A204.1 (cell line): ENCODE measurements at regions not wholly inside any gene's neighbourhood (a gene's known extent, or its start where the extent isn't known, plus 50 kb on each side); places are given as distances from the start of the nearest gene placed in this dataset.
"Not testable (repeated sequence)": the region's sequence is repeated elsewhere in the genome, so short reads cannot be mapped to it uniquely, and the experiment has no call there.

Experiments
- FAIRE-seq: peaks from 2 replicates; lab custom pipeline; 2012; peaks lifted over from hg19 to GRCh38; lab: Jason Lieb, UNC

GRCh38 chrX:138859421-138859820, 147.9 kb upstream of the FGF13 start:
- no peak for FAIRE-seq

- no peak for FAIRE-seq
Measured at GRCh38 chrX:138858951-138859350, 147.4 kb upstream of the FGF13 start.

- FAIRE-seq = no peak
Measured at GRCh38 chrX:138858438-138858837, 146.9 kb upstream of the FGF13 start.

DNA sequence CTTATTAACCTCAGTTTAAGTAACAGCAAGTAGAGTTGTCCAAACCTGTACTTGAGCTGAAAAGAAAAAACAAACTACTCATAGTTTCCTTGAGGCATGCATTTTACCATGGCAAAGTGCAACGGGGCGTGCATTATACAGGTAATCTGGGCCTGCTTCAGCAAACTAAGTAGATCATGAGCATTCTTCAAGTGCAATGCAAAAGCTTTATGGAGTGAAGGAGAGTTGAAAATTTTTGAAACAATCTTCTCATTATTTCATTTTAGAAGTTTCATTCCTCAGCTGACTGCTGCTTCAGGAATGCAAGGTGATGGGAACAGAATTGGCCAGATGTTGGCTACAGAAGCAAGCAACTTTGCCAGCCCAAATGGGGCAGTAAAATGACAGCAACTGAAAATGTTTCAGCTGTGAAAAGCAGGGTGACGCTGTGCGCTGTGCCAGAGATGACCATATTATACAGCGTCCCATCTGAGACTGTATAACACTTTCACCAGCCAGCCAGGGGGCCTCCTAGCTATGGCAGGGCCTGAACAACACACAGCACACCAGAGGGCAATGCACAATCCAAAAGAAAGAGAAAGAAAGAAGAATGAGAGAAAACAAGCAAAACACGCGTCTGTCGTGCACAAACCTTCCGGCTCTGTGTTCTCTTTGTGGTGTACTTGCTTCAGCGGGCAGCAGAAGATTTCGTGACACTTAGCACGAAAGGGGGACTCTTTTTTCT, 145.5 kb upstream of the FGF13 start:
- FAIRE-seq = no peak

- no peak for FAIRE-seq
Measured at GRCh38 chrX:138853936-138854335, 142.4 kb upstream of the FGF13 start.

GRCh38 chrX:138849521-138849920, 138.0 kb upstream of the FGF13 start:
- no peak for FAIRE-seq

DNA sequence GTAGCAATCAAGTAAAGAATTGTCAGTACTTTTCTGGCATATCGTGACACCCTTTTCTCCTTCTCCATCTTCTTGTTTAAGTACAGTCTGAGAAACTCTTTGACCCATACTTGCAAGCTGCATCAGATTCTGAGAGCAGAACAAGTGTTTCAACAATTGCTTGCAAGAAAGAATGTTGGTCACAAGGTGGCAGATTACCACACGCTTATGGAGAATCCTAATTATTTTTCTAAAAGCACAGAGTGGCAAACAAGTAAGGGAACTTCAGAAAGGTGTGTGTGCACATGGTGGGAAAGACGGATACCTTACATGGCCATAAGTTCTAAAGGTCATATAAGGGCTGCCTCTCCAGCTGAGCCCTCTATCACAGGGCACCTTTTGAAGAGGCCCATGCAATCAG, 136.4 kb upstream of the FGF13 start:
- FAIRE-seq = no peak

- FAIRE-seq = no peak
Measured at GRCh38 chrX:138845786-138846185, 134.3 kb upstream of the FGF13 start.

GRCh38 chrX:138807400-138807799, 95.9 kb upstream of the FGF13 start:
- not testable (repeated sequence) for FAIRE-seq

- FAIRE-seq = no peak
Measured at GRCh38 chrX:138794246-138794645, 82.7 kb upstream of the FGF13 start.

DNA sequence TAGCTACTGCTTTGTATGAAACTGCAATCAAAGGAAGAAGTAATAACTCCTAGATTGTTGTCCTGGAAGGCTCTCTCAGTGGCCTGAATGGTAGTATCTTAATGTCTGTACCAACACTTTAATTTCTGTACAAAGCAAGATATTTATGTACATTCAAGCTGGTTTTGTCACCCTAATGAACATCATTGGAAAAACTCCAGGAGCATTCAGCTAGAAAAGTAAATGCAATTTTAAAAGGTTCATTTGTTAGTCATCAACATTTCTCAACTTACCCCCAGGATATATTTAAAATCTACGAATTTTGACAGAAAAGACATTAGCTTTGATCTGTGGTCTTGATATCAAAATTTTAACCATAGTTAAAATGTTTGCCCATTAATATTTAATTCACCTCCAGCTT, 80.0 kb upstream of the FGF13 start:
- FAIRE-seq = no peak

- no peak for FAIRE-seq
Measured at GRCh38 chrX:138788771-138789170, 77.3 kb upstream of the FGF13 start.

- FAIRE-seq = not testable (repeated sequence)
Measured at GRCh38 chrX:138778576-138778909, 67.0 kb upstream of the FGF13 start.

DNA sequence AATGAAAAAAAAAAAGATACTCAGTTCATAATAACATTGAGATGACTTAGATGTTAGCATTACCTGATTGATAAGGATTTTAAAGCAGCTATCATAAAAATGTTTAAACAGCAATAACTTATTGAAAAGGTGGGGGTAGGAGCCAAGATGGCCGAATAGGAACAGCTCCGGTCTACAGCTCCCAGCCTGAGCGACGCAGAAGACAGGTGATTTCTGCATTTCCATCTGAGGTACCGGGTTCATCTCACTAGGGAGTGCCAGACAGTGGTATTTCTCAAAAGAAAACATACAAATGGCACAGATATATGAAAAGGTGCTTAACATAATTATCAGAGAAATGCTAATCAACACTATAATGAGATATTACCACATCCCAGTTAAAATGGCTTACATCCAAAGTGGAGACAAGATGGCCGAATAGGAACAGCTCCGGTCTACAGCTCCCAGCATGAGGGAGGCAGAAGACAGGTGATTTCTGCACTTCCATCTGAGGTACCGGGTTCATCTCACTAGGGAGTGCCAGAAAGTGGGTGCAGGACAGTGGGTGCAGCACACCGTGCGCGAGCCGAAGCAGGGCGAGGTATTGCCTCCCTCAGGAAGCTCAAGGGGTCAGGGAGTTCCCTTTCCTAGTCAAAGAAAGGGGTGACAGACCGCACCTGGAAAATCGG, 66.5 kb upstream of the FGF13 start:
- not testable (repeated sequence) for FAIRE-seq

GRCh38 chrX:138777230-138777629, 65.7 kb upstream of the FGF13 start:
- no peak for FAIRE-seq

DNA sequence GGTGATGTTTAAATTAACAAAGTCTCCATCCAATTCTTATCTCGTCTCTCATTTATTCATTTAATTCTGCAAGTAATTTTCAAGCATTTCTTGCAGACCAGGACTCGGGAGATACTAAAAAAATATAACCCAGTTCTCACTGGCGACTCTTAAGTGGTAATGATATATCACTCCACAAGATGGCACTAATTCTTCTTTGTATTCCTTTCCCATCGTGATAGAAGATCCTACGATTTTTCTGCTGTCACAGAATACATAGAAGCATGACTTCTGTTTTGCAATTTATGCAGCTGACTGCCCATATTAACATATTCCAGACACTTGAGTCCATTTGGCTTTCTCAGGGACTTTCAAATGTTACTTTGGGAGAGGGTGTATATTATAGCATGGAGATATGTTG, 64.0 kb upstream of the FGF13 start:
- FAIRE-seq = peak; percentile 92

DNA sequence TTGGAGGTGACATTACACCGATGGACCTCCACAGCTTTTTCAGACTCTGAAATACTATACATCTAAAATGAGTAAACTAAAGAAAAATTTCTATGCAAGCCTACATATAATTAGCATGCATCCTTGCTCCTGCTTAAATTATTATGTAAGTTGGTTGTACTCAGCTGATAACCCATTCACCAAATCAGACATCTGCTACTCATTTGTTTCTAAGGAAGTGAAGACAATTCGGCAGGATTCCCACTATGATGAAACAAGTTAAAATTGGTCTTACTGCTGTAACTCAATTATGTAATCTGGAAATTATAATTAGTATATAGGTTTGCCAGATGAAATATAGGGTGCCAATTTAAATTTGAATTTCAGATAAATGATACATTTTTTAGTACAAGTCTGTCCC, 59.5 kb upstream of the FGF13 start:
- FAIRE-seq = no peak

GRCh38 chrX:138769918-138770317, 58.4 kb upstream of the FGF13 start:
- FAIRE-seq = no peak

DNA sequence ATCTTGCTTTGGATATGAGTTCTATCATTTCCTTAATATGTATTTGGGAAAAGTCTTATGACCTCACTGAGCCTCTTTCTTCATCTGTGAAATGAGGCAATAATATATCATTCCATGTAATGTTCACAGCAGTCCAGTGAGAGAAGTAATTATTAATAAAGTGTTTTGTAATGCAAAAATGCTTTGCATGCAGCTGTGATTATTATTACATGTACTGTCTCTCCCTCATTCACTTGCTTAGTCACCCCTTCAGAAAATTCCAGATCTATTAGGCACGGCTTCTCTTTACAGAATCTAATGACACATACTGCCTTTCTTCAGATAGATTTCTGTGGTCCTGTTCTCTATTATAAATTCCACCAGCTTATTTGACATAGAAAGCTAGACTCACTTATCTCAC, 53.5 kb upstream of the FGF13 start:
- no peak for FAIRE-seq

DNA sequence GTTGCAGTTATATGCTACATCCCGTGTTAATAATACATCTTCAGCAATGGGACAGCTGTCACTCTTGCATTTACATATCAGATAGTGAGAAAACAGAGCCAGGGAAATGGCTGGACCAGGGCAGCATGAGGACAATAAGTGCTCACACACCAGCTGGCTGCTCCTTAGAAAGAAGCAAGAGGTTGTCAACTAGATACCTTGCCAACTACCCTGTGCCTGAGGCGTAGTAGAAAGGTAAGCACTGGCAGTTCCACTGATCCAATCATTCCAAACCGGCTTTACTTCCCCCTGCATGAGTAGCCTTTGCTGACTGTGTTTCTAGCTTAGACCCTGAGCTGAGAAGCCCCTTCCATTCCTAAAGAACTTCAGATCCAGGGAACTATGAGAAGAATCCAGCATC, 52.2 kb upstream of the FGF13 start:
- no peak for FAIRE-seq

- no peak for FAIRE-seq
Measured at GRCh38 chrX:138761380-138761779, 49.9 kb upstream of the FGF13 start.
